SH-SY5Y (cell line): ENCODE measurements at regions not wholly inside any gene's neighbourhood (a gene's known extent, or its start where the extent isn't known, plus 50 kb on each side); places are given as distances from the start of the nearest gene placed in this dataset.

Source experiments
- GATA2 ChIP-seq: IDR thresholded peaks from 2 replicates; pipeline ENCODE4 v1.6.1; 2011; ENCODE audit warnings: mild to moderate bottlenecking, low read depth, low read length
- GATA3 ChIP-seq: IDR thresholded peaks from 2 replicates; pipeline ENCODE4 v1.6.1; 2011; ENCODE audit warnings: low read depth, mild to moderate bottlenecking, low read length, moderate library complexity

DNA sequence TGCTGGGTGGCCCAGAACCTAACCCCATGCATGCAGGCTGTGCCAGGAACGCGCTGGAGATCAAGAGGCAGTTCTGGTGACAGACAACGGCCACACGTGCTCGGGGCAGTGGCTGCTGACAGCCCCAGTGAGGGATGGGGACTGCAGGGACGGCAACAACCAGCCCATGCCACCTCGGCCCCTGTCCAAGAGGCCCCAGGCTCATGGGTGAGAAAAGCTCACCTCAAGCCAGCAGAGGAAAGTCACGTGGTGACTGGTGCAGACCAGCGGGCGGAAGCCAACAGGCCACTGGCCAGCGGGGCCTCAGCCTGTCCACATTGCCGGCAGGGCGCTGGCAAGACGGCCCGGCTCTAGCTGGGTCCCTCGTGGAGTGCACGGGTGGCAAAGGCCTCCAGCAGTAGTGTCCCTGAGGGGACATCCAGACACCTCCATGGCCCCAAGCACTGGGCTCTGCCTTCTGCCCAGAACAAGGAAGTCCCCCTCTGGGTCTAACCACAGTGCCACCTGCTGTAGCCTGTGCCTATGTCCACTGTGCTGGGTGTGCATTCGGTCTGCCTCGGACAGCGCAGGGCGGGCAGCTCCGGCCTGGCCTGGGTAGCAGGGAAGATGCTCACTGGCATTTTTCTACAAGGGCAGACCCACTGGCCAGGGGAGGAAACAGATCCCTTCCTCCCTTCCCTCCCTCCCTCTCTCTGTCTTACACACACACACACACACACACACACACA is 134.1 kb downstream of the NCOR2 start:
- TF ChIP-seq GATA2 = no peak
- TF ChIP-seq GATA3 = no peak

DNA sequence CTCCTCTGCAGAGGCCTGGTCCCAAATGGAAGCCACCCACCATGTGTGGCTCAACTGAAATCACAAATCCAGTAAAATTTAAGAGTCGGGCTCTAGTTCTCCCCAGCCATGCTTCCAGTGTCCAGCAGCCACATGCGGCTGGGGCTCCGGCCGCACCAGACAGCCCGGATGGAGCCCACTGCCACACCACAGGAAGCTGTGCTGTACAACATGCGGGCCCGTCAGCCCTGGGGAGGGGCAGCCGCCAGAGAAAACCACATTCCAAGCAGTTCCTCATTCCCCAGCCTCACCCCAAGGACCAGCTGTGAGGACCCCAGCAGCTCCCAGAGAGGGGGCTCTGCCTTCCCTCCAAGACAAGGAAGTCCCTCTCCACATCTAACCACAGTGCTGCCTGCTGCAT is 135.0 kb downstream of the NCOR2 start:
- TF ChIP-seq GATA3 (no peak), GATA2 (no peak)

DNA sequence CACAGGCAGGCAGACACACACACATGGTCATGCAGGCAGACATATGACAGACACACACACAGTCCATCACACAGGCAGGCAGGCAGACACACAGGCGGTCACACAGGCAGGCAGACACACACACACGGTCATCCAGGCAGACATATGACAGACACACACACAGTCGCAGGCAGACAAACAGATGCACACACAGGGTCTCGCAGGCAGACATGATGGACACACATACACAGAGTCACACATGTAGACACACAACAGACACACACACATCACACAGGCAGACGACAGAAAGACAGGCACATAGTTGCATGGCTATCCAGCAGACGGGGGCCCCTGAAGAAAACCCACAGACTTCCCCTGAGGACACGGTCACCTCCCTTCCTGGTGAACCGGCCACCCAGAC is 135.4 kb downstream of the NCOR2 start:
- TF ChIP-seq GATA3 (no peak), GATA2 (no peak)

DNA sequence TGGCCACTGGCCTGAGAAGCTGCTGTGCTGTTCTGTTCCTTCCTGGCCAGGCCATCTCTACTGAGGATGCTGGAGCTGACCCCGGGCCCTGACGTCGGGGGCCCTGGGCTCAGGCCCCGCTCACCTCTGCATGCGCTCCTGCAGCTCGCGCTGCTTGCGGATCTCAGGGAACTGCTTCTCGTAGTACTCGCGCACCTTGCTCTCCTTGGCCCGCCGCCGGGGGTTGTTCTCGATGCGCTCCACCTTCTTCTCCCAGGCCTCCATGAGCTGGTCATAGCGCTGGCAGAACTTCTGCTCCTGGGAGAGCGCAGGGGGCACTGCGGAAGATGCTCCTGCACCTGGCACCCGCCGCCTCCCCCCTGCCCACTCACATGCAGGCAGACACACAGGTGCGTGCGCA is 135.6 kb downstream of the RFLNA start:
- no peak for TF ChIP-seq GATA2
- TF ChIP-seq GATA3 = no peak

- TF ChIP-seq GATA3 = no peak
- no peak for TF ChIP-seq GATA2
Measured at GRCh38 chr12:124429535-124429934, 134.6 kb downstream of the RFLNA start.

DNA sequence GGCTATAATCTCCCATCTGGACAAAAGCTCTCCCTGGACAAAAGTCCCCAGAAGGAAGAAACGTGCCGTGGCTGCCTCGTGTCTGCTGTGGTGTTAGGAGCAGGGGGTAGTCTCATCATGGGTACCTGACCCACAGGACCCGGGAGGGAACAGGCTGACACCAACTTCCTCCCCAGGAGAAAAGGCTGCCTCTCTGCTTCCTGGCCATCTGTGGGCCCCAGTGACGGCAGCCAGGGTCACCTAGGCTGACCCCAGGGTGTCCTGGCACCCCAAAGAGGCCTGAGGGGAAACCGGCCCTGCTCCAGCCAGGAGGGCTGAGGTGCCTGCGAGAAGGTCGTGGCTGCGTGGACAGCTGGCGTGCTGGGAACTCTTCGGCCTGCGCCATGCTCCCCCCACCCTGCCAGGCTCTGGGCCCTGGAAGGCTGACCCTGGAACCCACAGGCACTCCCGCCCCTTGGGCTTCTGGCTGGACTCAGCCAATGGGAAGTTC is 133.9 kb downstream of the RFLNA start:
- no peak for TF ChIP-seq GATA3
- TF ChIP-seq GATA2 = no peak

DNA sequence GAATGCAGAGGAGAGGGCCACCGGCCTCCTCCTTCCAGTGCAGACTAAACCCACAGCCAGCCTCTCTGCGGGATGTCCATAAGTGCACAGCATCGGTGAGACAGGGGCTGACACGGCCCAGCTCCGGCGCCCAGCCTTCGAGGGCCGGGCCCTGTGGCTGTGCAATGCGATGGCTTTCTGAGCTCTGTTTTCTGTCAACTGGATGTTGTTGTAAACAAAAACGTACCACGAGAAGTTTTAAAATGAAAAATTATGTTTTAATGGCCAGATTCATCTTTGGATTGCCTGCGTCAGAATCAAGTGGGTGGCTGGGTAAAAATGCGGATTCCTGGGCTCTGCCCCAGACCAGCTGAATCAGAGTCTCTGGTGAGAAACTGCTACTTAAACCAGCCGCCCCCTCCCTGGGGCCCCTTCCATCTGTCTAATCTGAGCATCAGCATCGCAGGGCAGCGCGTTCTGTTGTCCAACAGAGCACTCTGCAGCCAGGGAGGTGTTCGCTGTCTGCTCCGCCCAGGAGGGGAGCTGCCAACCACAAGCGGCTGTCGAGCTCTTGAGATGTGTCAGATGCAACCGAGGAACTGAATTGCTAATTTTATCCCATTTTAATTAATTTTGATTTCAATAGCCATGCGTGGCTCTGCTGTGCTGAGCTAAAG is 133.4 kb downstream of the RFLNA start:
- TF ChIP-seq GATA3 = no peak
- TF ChIP-seq GATA2 = peak; percentile 94

DNA sequence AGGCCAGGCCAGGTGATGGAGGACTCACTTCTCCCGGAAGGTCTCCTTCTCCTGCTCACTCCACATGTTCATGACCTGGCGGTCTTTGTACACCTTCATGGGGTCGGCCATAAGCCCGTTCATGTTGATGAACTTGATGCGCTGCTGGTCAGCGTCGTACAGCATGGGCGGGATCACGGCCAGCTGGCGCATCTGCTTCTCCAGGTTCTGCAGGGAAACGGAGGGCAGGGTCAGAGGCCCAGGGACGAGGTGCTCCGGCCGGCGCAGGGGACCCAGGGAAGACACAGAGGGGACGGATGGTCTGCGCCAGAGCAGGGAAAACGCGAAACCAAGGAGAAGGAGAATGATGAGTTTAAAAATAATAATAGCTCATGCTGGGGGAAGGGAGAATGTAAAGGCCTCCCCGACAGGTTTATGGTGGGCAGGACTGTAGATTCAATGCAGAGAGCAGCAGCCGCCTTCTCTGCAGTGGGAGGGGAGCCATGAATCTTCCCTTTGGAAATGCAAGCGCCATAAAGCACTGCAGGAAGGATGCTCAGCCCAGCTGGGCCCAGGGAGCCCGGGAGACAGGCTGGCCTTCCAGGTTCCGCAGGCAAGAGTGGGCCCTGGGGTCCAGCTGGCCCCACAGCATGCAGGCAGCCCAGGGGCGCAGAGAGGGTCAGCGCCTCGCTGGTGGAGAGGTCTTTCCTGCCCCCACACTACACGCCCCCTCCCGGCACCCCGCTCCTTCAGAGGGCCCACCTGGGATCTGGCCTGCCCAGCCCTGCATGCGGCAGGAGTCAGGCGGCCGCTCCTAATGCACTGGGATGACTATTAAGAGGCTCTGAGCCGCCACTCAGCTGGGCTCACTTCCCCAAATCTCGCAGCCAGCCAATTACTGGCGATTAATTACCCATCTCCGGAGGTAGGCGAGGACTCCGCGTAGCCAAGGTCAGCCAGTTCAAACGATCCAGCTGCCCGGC is 132.0 kb downstream of the RFLNA start:
- no peak for TF ChIP-seq GATA2
- TF ChIP-seq GATA3 = no peak

DNA sequence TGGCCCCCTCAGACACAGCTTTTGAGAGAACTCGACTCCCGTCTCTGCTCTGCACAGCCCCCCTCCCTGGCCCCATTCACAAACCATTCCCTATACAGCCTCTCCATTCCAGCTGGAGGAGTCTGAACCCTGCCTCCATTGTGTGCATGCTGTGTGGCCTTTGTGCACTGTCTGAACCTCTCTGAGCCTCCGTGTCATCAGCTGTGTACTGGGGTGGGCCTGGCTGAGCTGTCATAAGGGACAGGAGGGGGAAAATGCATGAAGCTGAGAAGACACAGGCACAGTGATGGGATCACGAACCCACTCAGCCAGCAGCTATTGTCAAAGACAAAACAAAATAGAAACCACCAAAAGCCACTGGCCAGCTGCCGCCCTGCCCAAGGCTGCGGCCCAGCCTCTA is 130.8 kb downstream of the RFLNA start:
- TF ChIP-seq GATA2 = no peak
- TF ChIP-seq GATA3 = no peak

GRCh38 chr12:124424516-124424905 is 129.6 kb downstream of the RFLNA start:
- TF ChIP-seq GATA3 (no peak), GATA2 (no peak)

DNA sequence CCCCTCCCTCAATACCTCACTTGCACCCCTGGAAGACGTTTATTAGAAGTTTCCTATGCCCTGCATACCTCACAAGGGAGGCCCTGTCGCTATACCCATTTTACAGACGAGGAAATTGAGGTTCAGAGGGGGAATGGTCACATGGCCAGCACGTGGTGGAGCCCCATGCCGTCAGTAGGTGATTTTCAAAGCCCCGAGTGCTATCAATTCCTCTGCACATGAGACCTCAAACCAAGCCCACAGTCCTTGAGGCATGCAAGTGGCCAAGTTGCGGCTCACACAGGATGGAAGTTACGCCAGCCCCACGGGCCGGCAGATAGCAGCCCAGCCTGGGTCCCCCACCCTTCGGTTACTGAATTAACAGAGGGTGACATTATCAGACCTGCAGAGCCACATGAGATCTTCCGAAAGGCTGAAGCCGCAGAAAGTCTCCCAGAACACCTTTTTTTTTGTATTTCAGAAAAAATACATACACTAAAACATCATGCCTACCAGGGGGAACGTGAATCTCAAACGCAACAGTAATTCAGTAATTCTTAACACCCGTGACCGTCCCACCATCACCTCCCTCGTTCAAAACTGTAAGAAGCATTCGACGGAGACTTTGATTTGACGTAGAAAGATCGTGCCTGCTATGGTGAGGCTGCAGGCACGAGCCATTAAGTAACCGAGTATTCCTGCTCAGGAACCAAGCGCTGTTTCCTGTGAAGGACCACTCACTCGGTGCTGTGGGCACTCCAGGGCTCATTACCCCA is 129.0 kb downstream of the RFLNA start:
- TF ChIP-seq GATA2 (no peak), GATA3 (no peak)

- TF ChIP-seq GATA3 = no peak
- TF ChIP-seq GATA2 = no peak
Measured at GRCh38 chr12:124422570-124423523, 128.0 kb downstream of the RFLNA start.
